ENCODE measurements at regions not wholly inside any gene's neighbourhood (a gene's known extent, or its start where the extent isn't known, plus 50 kb on each side); places are given as distances from the start of the nearest gene placed in this dataset.

- no peak for DNase-seq
Measured at GRCh38 chr14:31966896-31967668, 110.0 kb upstream of the ARHGAP5 start.

- DNase-seq = no peak
Measured at GRCh38 chr14:31967669-31967975, 109.5 kb upstream of the ARHGAP5 start.

DNA sequence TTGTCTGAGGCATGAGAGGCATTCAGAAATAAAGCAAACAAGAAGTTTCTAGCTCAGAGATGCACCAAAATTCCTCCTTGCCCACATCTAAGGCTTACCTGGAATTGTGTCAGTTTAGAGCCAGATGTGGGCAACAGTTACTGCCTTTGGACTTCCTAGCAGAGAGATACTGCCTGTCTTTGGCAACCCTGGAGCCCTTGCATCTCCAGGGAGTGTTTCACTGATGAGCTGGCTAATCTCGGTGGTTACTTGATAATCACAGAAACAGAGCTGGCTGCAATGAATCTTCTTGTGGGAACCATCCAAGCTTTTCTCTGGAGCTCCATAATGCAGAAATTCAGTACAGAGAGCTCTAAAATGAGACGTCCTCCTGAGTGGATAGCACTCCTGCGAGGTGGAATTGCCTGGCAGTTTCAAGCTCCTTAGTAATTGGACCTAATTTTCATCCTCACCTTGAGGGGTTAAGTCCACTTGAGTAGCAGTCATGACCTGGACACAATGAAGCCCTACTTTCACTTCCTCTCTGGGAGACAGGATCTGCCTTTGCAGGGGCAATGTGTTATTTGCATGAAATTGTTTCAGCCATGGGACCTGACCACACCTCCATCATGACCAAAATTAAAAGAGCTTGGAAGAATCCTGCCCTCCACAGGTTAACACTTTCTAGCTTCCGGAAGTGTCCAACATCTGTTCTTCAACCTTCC is 108.8 kb upstream of the ARHGAP5 start:
- no peak for DNase-seq

GRCh38 chr14:31968956-31969698 is 108.0 kb upstream of the ARHGAP5 start:
- DNase-seq = no peak

DNA sequence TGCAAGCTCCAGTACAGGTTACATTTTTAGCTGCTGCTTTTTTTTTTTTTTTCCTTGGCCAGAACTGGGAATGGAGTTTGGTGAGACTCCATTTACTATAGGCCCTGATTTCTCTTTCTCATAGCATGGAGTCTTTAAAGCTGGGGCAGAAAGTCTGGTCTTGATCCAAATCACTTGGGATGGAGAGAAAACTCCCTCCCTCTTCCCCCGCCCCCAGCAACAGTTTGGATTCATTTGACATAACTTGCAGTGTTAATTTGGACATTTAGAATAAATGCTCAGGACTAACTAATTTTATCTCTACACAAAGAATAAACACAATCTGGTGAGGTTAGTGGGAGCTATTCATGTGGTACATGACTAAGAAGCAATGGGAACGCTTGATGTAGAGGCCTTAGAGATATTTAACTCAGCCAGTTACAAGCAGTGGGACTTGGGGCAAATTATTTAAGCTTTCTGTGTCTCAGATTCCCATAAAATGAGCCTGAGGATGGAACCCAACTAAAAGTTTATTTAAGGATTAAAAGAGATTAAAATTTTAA is 107.3 kb upstream of the ARHGAP5 start:
- no peak for DNase-seq

GRCh38 chr14:31970744-31971143 is 106.4 kb upstream of the ARHGAP5 start:
- DNase-seq = no peak

DNA sequence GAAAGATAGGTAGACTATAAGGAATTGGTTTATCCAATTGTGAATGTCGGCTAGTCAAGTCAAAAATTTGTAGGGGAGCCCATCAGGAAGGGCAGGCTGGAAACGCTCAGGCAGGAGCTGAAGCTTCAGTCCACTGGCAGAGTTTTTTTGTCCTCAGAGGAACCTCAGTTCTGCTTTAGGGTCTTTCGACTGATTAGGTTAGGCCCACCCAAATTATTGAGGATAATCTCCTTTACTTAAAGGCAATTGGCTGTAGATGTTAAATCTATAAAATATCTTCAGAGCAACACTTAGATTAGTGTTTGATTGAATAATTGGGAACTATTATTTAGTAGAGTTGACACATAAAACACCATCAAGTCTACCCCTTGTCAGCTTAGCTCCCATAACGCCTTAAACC is 105.5 kb upstream of the ARHGAP5 start:
- no peak for DNase-seq

DNA sequence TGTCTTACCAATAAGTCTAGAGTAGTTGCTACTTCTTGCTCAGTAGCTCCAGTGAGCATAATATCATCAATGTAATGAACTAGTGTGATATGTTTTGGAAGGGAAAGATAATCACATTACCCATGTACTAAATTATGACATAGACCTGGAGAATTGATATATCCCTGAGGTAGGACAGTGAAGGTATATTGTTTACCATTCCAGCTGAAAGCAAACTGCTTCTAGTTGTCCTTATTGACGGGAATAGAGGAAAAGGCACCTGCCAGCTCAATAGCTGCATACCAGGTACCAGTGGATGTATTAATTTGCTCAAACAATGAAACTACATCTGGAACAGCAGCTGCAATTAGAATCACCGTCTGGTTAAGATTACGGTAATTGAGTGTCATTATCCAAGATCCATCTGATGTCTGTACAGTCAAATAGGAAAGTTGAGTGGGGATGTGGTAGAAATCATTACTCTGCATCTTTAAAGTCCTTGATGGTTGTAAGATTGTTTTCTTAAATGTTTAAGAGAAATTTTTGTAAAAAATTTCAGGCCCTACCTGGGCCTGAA is 100.0 kb upstream of the ARHGAP5 start:
- no peak for DNase-seq

DNA sequence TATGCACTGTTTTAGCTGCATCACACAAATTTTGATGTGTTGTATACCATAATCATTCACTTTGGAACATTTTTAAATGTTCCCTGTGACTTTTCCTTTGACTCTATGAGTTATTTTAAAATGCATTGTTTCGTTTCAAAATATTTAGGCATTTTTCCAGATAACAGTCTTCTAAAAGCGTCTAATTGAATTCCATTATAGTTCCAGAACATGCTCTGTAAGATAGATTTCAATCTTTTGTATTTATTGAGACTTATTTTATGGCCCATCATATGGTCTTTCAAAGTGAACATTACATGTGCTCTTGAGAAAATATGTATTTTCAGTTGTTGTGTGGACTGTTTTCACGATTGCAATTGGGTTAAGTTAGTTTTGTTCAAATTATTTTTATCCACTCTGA is 98.7 kb upstream of the ARHGAP5 start:
- DNase-seq = no peak

- no peak for DNase-seq
Measured at GRCh38 chr14:31982642-31983041, 94.5 kb upstream of the ARHGAP5 start.

DNA sequence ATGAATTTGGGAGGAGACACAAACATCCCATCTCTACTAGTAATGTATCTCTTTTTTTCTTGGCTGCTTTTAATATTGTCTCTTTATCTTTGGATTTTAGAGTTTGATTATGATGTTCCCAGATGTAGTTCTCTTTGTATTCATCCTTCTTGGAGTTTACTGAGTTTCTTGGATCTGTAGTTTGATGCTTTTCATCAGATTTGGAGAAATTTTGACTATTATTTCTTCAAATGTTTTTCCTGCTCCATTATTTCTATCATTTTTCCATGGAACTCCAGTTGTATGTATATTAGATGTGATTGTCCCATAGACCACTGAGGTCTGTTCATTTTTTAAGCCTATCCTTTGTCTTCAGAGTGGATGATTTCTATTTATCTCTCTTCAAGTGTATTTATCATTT is 90.7 kb upstream of the ARHGAP5 start:
- no peak for DNase-seq

DNA sequence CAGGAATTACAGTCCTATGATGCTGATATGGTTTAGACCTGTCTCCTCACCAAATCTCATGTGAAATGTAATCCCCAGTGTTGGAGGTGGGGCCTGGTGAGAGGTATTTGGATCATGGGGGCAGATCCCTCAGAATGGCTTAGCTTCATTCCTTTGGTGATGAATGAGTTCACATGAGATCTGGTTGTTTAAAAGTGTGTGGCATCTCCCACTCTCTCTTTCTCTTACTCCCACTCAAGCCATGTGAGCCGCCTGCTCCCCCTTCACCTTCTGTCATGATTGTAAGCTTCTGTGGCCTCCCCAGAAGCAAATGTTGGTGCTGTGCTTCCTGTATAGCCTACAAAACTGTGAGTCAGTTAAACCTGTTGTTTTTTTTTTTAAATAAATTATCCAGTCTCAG is 89.4 kb upstream of the ARHGAP5 start:
- DNase-seq = no peak

DNA sequence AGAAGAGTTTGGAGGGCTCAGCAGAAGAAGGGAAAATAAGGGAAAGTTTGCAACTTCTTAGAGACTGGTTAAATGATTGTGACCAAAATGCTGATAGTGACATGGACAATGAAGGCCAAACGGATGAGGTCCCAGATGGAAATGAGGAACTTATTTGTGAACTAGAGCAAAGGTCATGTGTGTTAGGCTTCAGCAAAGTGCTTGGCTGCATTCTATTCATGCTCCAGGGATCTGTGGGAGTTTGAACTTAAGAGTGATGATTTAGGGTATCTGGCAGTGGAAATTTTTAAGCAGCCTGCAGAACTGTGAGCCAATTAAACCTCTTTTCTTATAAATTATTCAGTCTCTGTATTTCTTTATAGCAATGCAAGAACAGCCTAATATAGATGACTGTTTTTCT is 88.9 kb upstream of the ARHGAP5 start:
- DNase-seq = no peak

- DNase-seq = no peak
Measured at GRCh38 chr14:31990183-31990857, 86.8 kb upstream of the ARHGAP5 start.

- no peak for DNase-seq
Measured at GRCh38 chr14:31990926-31991572, 86.1 kb upstream of the ARHGAP5 start.

GRCh38 chr14:31992011-31992447 is 85.1 kb upstream of the ARHGAP5 start:
- DNase-seq = no peak

- DNase-seq = no peak
Measured at GRCh38 chr14:31993521-31993951, 83.6 kb upstream of the ARHGAP5 start.

DNA sequence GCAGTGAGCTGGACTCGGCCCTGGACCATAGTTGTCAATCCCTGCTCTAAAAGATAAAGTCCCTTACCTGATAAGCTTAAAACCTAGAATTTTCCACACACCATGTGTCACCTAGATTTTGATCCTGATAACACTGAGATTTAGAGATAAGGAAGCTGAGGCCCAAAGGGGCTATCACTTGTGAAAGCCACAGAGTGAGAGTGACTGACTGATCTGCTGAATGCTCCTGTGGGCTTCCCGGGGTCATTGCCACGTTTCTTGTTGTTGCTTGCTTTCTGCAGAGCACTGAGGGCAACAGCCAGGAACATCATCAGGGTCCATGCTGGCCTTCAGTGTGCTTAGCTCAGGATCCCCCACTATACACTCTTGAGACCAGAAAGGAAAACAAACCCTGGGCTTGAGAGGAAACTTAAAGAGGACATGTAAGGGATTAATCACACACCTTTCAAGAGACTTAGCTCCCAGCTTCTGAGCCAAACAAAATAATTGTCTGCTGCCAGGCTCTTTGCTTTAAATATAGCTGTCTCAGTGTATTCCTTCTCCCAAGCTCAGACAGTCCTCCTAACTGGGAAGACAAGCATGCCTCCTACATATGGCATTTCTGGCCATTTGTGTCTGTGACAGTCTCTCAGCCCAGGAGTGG is 82.6 kb upstream of the ARHGAP5 start:
- no peak for DNase-seq

DNA sequence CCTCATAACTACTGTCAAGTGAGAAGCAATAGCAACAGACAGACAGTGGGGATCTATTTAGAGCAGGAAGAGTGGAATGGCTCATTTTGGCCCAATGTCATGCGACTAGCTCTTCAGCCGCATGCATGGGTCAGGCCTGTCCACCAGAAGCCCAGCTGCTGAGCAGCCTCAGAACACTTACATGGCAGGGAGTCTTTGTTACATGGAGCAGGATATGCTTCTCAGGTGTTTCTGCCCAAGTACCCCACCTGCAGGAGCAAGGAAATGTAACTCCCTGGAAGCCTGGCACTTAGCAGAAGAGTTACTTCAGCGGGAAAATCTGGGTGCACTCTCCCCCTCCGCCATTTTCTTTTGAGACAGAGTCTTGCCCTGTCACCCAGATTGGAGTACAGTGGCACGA is 73.5 kb upstream of the ARHGAP5 start:
- no peak for DNase-seq

- no peak for DNase-seq
Measured at GRCh38 chr14:32004300-32004699, 72.8 kb upstream of the ARHGAP5 start.

- DNase-seq = no peak
Measured at GRCh38 chr14:32005628-32006027, 71.5 kb upstream of the ARHGAP5 start.

Measured in DMS79 treated with DMSO at 0.1 percent for 48 hours (cell line).